Activated T-cell treated with anti-CD3 and anti-CD28 coated beads for 24 hours (primary cell): ENCODE measurements at regions not wholly inside any gene's neighbourhood (a gene's known extent, or its start where the extent isn't known, plus 50 kb on each side); places are given as distances from the start of the nearest gene placed in this dataset.
A peak's percentile ranks its signal among the peaks of the same experiment; 100 is the strongest.

Experiments
- DNase-seq: peaks from one replicate; pipeline ENCODE4 v3.0.0-alpha.2; 2020; ENCODE audit warnings: low read depth

GRCh38 chr3:194067949-194068362 lies 68.0 kb upstream of the HES1 start:
- no peak for DNase-seq

- no peak for DNase-seq
Measured at GRCh38 chr3:194069421-194070219, 66.3 kb upstream of the HES1 start.

GRCh38 chr3:194070220-194070633 lies 65.7 kb upstream of the HES1 start:
- DNase-seq: no peak

GRCh38 chr3:194070634-194071409 lies 65.1 kb upstream of the HES1 start:
- DNase-seq: peak; percentile 66

GRCh38 chr3:194072097-194072428 lies 63.9 kb upstream of the HES1 start:
- DNase-seq: no peak

GRCh38 chr3:194072691-194073279 lies 63.2 kb upstream of the HES1 start:
- DNase-seq: no peak

- no peak for DNase-seq
Measured at GRCh38 chr3:194073926-194074325, 62.0 kb upstream of the HES1 start.

- no peak for DNase-seq
Measured at GRCh38 chr3:194075088-194075615, 60.8 kb upstream of the HES1 start.

GRCh38 chr3:194075802-194076460 lies 60.0 kb upstream of the HES1 start:
- no peak for DNase-seq

GRCh38 chr3:194076475-194076874 lies 59.5 kb upstream of the HES1 start:
- no peak for DNase-seq

GRCh38 chr3:194077602-194078001 lies 58.3 kb upstream of the HES1 start:
- no peak for DNase-seq

GRCh38 chr3:194078045-194078821 lies 57.7 kb upstream of the HES1 start:
- DNase-seq: no peak

- no peak for DNase-seq
Measured at GRCh38 chr3:194079702-194080172, 56.2 kb upstream of the HES1 start.

- no peak for DNase-seq
Measured at GRCh38 chr3:194080436-194080835, 55.5 kb upstream of the HES1 start.

- no peak for DNase-seq
Measured at GRCh38 chr3:194080913-194081800, 54.8 kb upstream of the HES1 start.

GRCh38 chr3:194081826-194082225 lies 54.1 kb upstream of the HES1 start:
- DNase-seq: no peak

- DNase-seq: no peak
Measured at GRCh38 chr3:194082743-194083636, 53.0 kb upstream of the HES1 start.

- no peak for DNase-seq
Measured at GRCh38 chr3:194083637-194084224, 52.2 kb upstream of the HES1 start.

- no peak for DNase-seq
Measured at GRCh38 chr3:194084284-194084683, 51.7 kb upstream of the HES1 start.
